ENCODE measurements at regions not wholly inside any gene's neighbourhood (a gene's known extent, or its start where the extent isn't known, plus 50 kb on each side); places are given as distances from the start of the nearest gene placed in this dataset.
"Not testable (repeated sequence)": the region's sequence is repeated elsewhere in the genome, so short reads cannot be mapped to it uniquely, and the experiment has no call there.

- not testable (repeated sequence) for TF ChIP-seq MAX (IDR thresholded peaks at IDR 0.05); CTCF (IDR thresholded peaks at IDR 0.05); MYC (IDR thresholded peaks at IDR 0.05; ENCODE audit: borderline replicate concordance, low read length); REST (IDR thresholded peaks at IDR 0.05); TFCP2L1 (CRISPR knock-in tag; IDR thresholded peaks at IDR 0.05); JUNB (IDR thresholded peaks at IDR 0.05); RFX5 (IDR thresholded peaks at IDR 0.05); JUN (IDR thresholded peaks at IDR 0.05); ESRRA (IDR thresholded peaks at IDR 0.05; ENCODE audit: borderline replicate concordance, low read length); EP300 (IDR thresholded peaks at IDR 0.05); MAFK (IDR thresholded peaks at IDR 0.05; ENCODE audit: partially characterized antibody); CEBPB (IDR thresholded peaks at IDR 0.05)
Observed at GRCh38 chr6:16820262-16820661, 59.0 kb upstream of the ATXN1 start.
